Neural cell (in vitro differentiated cells): ENCODE measurements at regions not wholly inside any gene's neighbourhood (a gene's known extent, or its start where the extent isn't known, plus 50 kb on each side); places are given as distances from the start of the nearest gene placed in this dataset.

ENCODE experiments used
- H2AFZ ChIP-seq: fragments of 200-600, 300-800 bp; sonication (generic), shearing (Covaris generic); 2 replicates; pipeline ENCODE4 v1.6.0; 2014; ENCODE audit warnings: low read depth, mild to moderate bottlenecking, antibody characterized with exemption, low read length, moderate library complexity
- H3F3A ChIP-seq: fragments of 200-600 bp; shearing (Covaris generic); 2 replicates; pipeline ENCODE4 v1.6.1; 2016; ENCODE audit warnings: mild to moderate bottlenecking, moderate library complexity, mixed read lengths, antibody characterized with exemption, low read length; ENCODE audit not compliant: insufficient read depth, poor library complexity, severe bottlenecking
- H3K27ac ChIP-seq: fragments of 200-600, 300-800 bp; sonication (generic), shearing (Covaris generic); 2 replicates; pipeline ENCODE4 v1.5.1; 2014; ENCODE audit warnings: mild to moderate bottlenecking, low read length, moderate library complexity
- H3K27me3 ChIP-seq: fragments of 300-800, 200-600 bp; sonication (generic), shearing (Covaris generic); 2 replicates; pipeline ENCODE4 v1.6.0; 2014; ENCODE audit warnings: mild to moderate bottlenecking, low read depth, low read length, moderate library complexity; ENCODE audit not compliant: insufficient read depth
- H3K36me3 ChIP-seq: fragments of 300-800, 200-600 bp; sonication (generic), shearing (Covaris generic); 2 replicates; pipeline ENCODE4 v1.5.1; 2014; ENCODE audit warnings: mild to moderate bottlenecking, antibody characterized with exemption, low read length, moderate library complexity; ENCODE audit not compliant: insufficient read depth
- H3K4me2 ChIP-seq: fragments of 300-800, 200-600 bp; sonication (generic), shearing (Covaris generic); 2 replicates; pipeline ENCODE4 v1.6.0; 2014; ENCODE audit warnings: mild to moderate bottlenecking, low read length
- H3K4me3 ChIP-seq: fragments of 300-800, 200-600 bp; sonication (generic), shearing (Covaris generic); 2 replicates; pipeline ENCODE4 v1.5.1; 2014; ENCODE audit warnings: mild to moderate bottlenecking, low read length, moderate library complexity
- H3K79me2 ChIP-seq: fragments of 200-600 bp; shearing (Covaris generic); replicated peaks from 2 replicates; pipeline ENCODE4 v1.6.0; 2014; ENCODE audit warnings: mild to moderate bottlenecking, low read length, moderate library complexity; ENCODE audit not compliant: insufficient read depth
- H3K9ac ChIP-seq: fragments of 300-800, 200-600 bp; sonication (generic), shearing (Covaris generic); 2 replicates; pipeline ENCODE4 v1.6.1; 2016; ENCODE audit warnings: mild to moderate bottlenecking, low read length, mixed read lengths
- H3K9me2 ChIP-seq: fragments of 200-600 bp; shearing (Covaris generic); 2 replicates; pipeline ENCODE4 v1.6.1; 2016; ENCODE audit warnings: mild to moderate bottlenecking, low read length, mixed read lengths; ENCODE audit not compliant: insufficient read depth
- H3K9me3 ChIP-seq: fragments of 200-600, 300-800 bp; sonication (generic), shearing (Covaris generic); 2 replicates; pipeline ENCODE4 v1.6.1; 2016; ENCODE audit warnings: mild to moderate bottlenecking, mixed run types, low read length, moderate library complexity, mixed read lengths
- H4K20me1 ChIP-seq: fragments of 200-600 bp; shearing (Covaris generic); 2 replicates; pipeline ENCODE4 v1.6.1; 2016; ENCODE audit warnings: mild to moderate bottlenecking, mixed run types; ENCODE audit not compliant: insufficient read depth
- CTCF ChIP-seq: fragments of 450-650 bp; IDR thresholded peaks from 2 replicates; pipeline ENCODE4 v1.5.1; 2014; ENCODE audit warnings: antibody characterized with exemption, mild to moderate bottlenecking, moderate library complexity; ENCODE audit not compliant: poor library complexity, severe bottlenecking
- EP300 ChIP-seq: fragments of 450-650 bp; conservative IDR thresholded peaks from 2 replicates; pipeline ENCODE4 v1.6.1; 2014; ENCODE audit warnings: antibody characterized with exemption, mild to moderate bottlenecking, moderate library complexity; ENCODE audit not compliant: poor library complexity, severe bottlenecking
- EZH2 ChIP-seq: fragments of 200-600, 300-800 bp; shearing (Covaris generic), sonication (generic); IDR thresholded peaks from 2 replicates; pipeline ENCODE4 v1.6.1; 2014; ENCODE audit warnings: antibody characterized with exemption, low read length, borderline replicate concordance, mild to moderate bottlenecking; ENCODE audit not compliant: insufficient read depth, poor library complexity, severe bottlenecking
- MXI1 ChIP-seq: fragments of 450-650 bp; conservative IDR thresholded peaks from 2 replicates; pipeline ENCODE4 v1.6.1; 2014; ENCODE audit warnings: antibody characterized with exemption, mild to moderate bottlenecking; ENCODE audit not compliant: poor library complexity, severe bottlenecking
- POLR2AphosphoS5 ChIP-seq: IDR thresholded peaks from 2 replicates; pipeline ENCODE4 v1.6.1; 2012
- RAD21 ChIP-seq: fragments of 450-650 bp; conservative IDR thresholded peaks from 2 replicates; pipeline ENCODE4 v1.6.1; 2014; ENCODE audit warnings: antibody characterized with exemption, mild to moderate bottlenecking, moderate library complexity
- SMC3 ChIP-seq: fragments of 450-650 bp; conservative IDR thresholded peaks from 2 replicates; pipeline ENCODE4 v1.6.1; 2014; ENCODE audit warnings: antibody characterized with exemption, mild to moderate bottlenecking, moderate library complexity; ENCODE audit not compliant: poor library complexity
- TAF1 ChIP-seq: IDR thresholded peaks from 2 replicates; pipeline ENCODE4 v1.6.1; 2012; ENCODE audit warnings: low read depth
- TF ChIP-seq, protein P1 (sequence below): IDR thresholded peaks from 2 replicates; pipeline ENCODE4 v1.6.1; 2012; ENCODE audit warnings: borderline replicate concordance

- Histone ChIP-seq H3K9ac (no peak overlapping the region), H3K27ac (no peak overlapping the region)
These were observed 137.0 kb upstream of the LIPC start for GRCh38 chr15:58294681-58295254.

GRCh38 chr15:58295637-58296215 lies 136.1 kb upstream of the LIPC start:
- no peaks in the 10 kb centered on the region for H3K9me2 ChIP-seq
- H3K79me2 ChIP-seq = no peaks in the 10 kb centered on the region
- H3K9me3 ChIP-seq = no peaks in the 10 kb centered on the region
- no peak overlapping the region for H3K4me3 ChIP-seq
- no peaks in the 10 kb centered on the region for H4K20me1 ChIP-seq
- H3K27me3 ChIP-seq = no peaks in the 10 kb centered on the region
- no peak overlapping the region for H3K4me2 ChIP-seq
- no peaks in the 10 kb centered on the region for H3F3A ChIP-seq
- no peak overlapping the region for H2AFZ ChIP-seq
- no peak overlapping the region for H3K27ac ChIP-seq
- no peak overlapping the region for H3K9ac ChIP-seq
- no peaks in the 10 kb centered on the region for H3K36me3 ChIP-seq
- TF ChIP-seq MXI1 (no peak), EP300 (no peak), CTCF (no peak), SMC3 (no peak), TAF1 (no peak), RAD21 (no peak)
- TF ChIP-seq, protein P1, sequence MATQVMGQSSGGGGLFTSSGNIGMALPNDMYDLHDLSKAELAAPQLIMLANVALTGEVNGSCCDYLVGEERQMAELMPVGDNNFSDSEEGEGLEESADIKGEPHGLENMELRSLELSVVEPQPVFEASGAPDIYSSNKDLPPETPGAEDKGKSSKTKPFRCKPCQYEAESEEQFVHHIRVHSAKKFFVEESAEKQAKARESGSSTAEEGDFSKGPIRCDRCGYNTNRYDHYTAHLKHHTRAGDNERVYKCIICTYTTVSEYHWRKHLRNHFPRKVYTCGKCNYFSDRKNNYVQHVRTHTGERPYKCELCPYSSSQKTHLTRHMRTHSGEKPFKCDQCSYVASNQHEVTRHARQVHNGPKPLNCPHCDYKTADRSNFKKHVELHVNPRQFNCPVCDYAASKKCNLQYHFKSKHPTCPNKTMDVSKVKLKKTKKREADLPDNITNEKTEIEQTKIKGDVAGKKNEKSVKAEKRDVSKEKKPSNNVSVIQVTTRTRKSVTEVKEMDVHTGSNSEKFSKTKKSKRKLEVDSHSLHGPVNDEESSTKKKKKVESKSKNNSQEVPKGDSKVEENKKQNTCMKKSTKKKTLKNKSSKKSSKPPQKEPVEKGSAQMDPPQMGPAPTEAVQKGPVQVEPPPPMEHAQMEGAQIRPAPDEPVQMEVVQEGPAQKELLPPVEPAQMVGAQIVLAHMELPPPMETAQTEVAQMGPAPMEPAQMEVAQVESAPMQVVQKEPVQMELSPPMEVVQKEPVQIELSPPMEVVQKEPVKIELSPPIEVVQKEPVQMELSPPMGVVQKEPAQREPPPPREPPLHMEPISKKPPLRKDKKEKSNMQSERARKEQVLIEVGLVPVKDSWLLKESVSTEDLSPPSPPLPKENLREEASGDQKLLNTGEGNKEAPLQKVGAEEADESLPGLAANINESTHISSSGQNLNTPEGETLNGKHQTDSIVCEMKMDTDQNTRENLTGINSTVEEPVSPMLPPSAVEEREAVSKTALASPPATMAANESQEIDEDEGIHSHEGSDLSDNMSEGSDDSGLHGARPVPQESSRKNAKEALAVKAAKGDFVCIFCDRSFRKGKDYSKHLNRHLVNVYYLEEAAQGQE = no peak

More at GRCh38 chr15:58294681-58295254, 137.0 kb upstream of the LIPC start:
- H4K20me1 ChIP-seq = no peaks in the 10 kb centered on the region
- H3K36me3 ChIP-seq = no peaks in the 10 kb centered on the region
- H2AFZ ChIP-seq = no peak overlapping the region
- no peak overlapping the region for H3K4me2 ChIP-seq
- H3K9me2 ChIP-seq = no peaks in the 10 kb centered on the region
- no peaks in the 10 kb centered on the region for H3K27me3 ChIP-seq
- H3K4me3 ChIP-seq = no peak overlapping the region
- TF ChIP-seq EP300 = no peak
- TF ChIP-seq MXI1 = no peak
- no peak for TF ChIP-seq TAF1
- no peak for TF ChIP-seq RAD21
- TF ChIP-seq EZH2 = no peak
- no peak for TF ChIP-seq SMC3
- no peak for TF ChIP-seq CTCF
- TF ChIP-seq, protein P1 = no peak
- TF ChIP-seq POLR2AphosphoS5 = no peak
- no peaks in the 10 kb centered on the region for H3K79me2 ChIP-seq
- H3K9me3 ChIP-seq = no peaks in the 10 kb centered on the region
- H3F3A ChIP-seq = no peaks in the 10 kb centered on the region
